ENCODE measurements at regions not wholly inside any gene's neighbourhood (a gene's known extent, or its start where the extent isn't known, plus 50 kb on each side); places are given as distances from the start of the nearest gene placed in this dataset.

DNA sequence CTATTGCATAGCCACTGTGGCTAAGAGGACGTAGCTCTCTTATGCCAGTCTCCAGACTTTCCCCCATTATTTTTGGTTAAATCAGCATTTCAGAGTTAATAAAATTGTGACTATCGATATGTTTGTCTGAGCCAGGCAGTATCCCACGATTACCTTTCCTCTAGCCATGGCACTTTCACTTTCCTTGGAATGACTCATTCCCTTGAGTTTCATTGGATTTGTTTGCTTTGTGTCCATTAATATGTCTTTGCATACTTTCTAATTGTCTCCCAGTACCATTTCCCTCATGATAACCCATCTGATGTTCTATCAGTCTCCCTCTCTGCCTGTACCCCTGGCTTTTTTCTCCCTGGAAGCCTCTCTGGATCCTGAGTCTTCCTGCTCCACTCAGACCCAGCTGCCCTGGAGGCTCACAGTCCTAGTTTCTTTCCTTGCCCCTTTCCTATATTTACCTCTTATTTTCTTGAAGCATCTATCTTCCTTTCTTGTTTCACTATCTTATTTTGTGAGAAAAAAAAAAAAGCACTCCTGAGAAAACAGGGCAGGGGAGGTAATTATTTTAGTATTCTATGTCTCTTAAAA, 126.1 kb downstream of the MTX2 start:
- TF ChIP-seq, protein P1, sequence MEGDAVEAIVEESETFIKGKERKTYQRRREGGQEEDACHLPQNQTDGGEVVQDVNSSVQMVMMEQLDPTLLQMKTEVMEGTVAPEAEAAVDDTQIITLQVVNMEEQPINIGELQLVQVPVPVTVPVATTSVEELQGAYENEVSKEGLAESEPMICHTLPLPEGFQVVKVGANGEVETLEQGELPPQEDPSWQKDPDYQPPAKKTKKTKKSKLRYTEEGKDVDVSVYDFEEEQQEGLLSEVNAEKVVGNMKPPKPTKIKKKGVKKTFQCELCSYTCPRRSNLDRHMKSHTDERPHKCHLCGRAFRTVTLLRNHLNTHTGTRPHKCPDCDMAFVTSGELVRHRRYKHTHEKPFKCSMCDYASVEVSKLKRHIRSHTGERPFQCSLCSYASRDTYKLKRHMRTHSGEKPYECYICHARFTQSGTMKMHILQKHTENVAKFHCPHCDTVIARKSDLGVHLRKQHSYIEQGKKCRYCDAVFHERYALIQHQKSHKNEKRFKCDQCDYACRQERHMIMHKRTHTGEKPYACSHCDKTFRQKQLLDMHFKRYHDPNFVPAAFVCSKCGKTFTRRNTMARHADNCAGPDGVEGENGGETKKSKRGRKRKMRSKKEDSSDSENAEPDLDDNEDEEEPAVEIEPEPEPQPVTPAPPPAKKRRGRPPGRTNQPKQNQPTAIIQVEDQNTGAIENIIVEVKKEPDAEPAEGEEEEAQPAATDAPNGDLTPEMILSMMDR (conservative IDR thresholded peaks at IDR 0.05; ENCODE audit: low read depth, low read length), result no peak
- no peak for TF ChIP-seq EZH2 (IDR thresholded peaks at IDR 0.05; ENCODE audit: borderline replicate concordance, low read depth, low read length, poor library complexity, severe bottlenecking)
